NB4 (cell line): ENCODE measurements at regions not wholly inside any gene's neighbourhood (a gene's known extent, or its start where the extent isn't known, plus 50 kb on each side); places are given as distances from the start of the nearest gene placed in this dataset.
A peak's percentile ranks its signal among the peaks of the same experiment; 100 is the strongest.
"Not testable (repeated sequence)": the region's sequence is repeated elsewhere in the genome, so short reads cannot be mapped to it uniquely, and the experiment has no call there.

Experiments used
- DNase-seq: peaks from one replicate; pipeline ENCODE4 v3.0.0; 2010; ENCODE audit warnings: low read depth
- H3K4me3 ChIP-seq: one replicate; pipeline ENCODE4 v1.5.1; 2011; ENCODE audit warnings: mild to moderate bottlenecking, low read depth, low read length, moderate library complexity
- MYC ChIP-seq: IDR thresholded peaks from 2 replicates; pipeline ENCODE4 v1.6.1; 2011; ENCODE audit warnings: low read depth, low read length
- POLR2A ChIP-seq: IDR thresholded peaks from 2 replicates; pipeline ENCODE4 v1.6.1; 2011; ENCODE audit warnings: mild to moderate bottlenecking; ENCODE audit not compliant: insufficient read length; ENCODE audit errors: extremely low read depth
- TF ChIP-seq, protein P1 (sequence below): IDR thresholded peaks from 2 replicates; pipeline ENCODE4 v1.6.1; 2011; ENCODE audit warnings: low read depth, low read length
- TF ChIP-seq, protein P2 (sequence below): IDR thresholded peaks from one replicate; pipeline ENCODE4 v1.5.1; 2012; ENCODE audit warnings: low read depth, low read length

DNA sequence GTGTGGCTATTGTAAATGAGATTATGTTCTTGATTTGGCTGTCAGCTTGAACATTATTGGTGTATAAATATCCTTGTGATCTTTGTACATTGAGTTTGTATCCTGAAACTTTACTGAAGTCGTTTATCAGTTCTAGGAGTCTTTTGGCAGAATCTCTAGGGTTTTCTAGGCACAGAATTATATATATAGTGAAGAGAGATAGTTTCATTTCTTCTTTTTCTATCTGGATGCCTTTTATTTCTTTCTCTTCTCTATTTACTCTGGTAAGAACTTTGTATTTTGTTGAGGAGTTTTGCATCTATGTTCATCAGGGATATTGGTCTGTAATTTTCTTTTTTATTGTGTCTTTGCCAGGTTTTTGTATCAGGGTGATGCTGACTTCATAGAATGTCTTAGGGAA, 589.2 kb upstream of the MAN1A1 start:
- no peak for DNase-seq
- TF ChIP-seq MYC, result no peak
- TF ChIP-seq, protein P1, sequence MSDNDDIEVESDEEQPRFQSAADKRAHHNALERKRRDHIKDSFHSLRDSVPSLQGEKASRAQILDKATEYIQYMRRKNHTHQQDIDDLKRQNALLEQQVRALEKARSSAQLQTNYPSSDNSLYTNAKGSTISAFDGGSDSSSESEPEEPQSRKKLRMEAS, result no peak
- TF ChIP-seq POLR2A, result no peak
- TF ChIP-seq, protein P2, sequence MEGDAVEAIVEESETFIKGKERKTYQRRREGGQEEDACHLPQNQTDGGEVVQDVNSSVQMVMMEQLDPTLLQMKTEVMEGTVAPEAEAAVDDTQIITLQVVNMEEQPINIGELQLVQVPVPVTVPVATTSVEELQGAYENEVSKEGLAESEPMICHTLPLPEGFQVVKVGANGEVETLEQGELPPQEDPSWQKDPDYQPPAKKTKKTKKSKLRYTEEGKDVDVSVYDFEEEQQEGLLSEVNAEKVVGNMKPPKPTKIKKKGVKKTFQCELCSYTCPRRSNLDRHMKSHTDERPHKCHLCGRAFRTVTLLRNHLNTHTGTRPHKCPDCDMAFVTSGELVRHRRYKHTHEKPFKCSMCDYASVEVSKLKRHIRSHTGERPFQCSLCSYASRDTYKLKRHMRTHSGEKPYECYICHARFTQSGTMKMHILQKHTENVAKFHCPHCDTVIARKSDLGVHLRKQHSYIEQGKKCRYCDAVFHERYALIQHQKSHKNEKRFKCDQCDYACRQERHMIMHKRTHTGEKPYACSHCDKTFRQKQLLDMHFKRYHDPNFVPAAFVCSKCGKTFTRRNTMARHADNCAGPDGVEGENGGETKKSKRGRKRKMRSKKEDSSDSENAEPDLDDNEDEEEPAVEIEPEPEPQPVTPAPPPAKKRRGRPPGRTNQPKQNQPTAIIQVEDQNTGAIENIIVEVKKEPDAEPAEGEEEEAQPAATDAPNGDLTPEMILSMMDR, result no peak
- H3K4me3 ChIP-seq, result no peak overlapping the region

DNA sequence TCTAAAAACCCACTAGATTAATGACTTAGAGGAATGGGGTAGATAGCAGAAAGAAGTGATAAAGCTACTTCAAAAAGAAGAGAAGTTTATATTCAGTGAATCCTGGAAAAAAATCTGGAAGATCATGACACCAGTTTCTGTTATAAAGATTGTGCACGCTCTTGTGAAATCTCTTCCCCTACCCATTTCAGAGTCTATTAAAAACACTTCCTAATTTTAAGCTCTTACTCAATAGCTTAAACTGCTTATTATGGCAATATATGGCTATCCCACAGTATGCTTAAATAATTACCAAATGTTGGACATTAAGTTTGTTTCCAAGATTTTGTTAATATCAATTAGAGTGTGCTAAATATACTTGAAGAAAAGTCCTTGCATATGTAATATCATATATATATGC, 585.3 kb upstream of the MAN1A1 start:
- TF ChIP-seq POLR2A, result no peak
- TF ChIP-seq, protein P2, result no peak
- TF ChIP-seq MYC, result no peak
- TF ChIP-seq, protein P1, result no peak
- DNase-seq, result peak; percentile 16
- H3K4me3 ChIP-seq, result no peak overlapping the region

DNA sequence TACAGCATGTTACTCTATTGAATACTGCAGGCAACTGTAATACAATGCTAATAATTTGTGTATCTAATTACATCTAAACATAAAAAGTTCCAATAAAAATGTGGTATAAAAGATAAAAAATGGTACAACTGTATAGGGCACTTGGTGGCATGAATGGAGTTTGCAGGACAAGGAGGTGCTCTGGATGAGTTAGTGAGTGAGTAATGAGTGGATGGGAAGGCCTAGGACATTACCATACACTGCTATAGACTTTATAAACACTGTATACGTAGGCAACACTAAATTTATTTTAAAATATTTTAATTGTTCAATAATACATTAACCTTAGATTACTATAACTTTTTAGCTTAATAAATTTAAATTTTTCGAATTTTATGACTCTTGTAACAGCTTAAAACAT, 579.6 kb upstream of the MAN1A1 start:
- TF ChIP-seq MYC, result no peak
- TF ChIP-seq, protein P2, result no peak
- TF ChIP-seq, protein P1, result no peak
- TF ChIP-seq POLR2A, result no peak
- no peak overlapping the region for H3K4me3 ChIP-seq
- DNase-seq, result no peak

DNA sequence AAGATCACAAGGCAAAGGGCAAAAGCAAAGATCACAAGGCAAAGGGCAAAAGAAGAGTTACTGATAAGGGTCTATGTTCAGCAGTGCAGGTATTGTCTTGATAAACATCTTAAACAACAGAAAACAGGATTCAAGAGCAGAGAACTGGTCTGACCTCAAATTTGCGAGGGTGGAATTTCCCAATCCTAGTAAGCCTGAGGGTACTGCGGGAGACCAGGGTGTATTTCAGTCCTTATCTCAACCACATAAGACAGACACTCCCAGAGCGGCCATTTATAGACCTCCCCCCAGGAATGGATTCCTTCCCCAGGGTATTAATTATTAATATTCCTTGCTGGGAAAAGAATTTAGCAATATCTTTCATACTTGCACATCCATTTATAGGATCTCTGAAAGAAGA, 575.3 kb upstream of the MAN1A1 start:
- DNase-seq, result not testable (repeated sequence)

DNA sequence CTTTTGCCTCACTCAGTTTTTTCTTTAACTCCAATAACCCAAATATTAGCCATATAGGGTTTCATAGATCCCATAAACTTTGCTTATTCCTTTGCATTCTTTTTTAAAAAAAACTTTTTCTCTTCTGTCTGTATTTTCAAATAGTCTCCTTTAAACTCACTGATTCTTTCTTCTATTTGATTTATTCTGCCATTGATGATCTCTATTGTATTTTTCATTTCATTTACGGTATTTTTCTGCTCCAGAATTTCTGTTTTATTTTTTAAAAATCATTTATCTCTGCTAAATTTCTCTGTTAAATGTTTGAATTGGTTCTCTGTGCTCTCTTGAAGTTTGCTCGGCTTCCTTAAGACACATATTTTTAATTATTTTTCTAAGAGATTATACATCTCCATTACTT, 573.3 kb upstream of the MAN1A1 start:
- no peak overlapping the region for H3K4me3 ChIP-seq
- DNase-seq, result no peak
- TF ChIP-seq, protein P1, result no peak
- TF ChIP-seq MYC (no peak), POLR2A (no peak)
- TF ChIP-seq, protein P2, result no peak

More for the DNA sequence above, 575.3 kb upstream of the MAN1A1 start:
- H3K4me3 ChIP-seq, result not testable (repeated sequence)

DNA sequence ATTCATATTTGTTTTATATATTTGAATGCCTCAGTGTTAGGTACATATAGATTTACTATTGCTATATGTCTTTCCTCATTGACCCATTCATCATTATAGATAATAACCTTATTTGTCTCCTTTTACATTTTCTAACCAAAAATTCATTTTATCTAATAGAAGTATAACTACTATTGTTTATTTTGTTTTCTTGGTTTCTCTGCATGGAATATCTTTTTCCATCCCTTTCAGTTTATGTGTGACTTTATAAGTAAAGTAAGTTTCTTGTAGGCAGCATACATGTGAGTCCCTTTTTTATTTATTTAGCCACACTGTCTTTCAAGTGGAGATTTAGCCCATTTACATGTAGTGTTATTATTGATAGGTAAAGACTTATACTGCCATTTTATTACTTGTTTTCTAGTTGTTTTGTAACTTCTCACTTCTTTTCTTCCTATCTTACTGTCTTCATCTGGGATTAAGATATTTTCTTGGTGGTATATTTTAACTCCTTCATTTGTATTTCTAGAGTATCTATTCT, 572.0 kb upstream of the MAN1A1 start:
- no peak for DNase-seq
- TF ChIP-seq, protein P1, result no peak
- TF ChIP-seq MYC (no peak), POLR2A (no peak)
- TF ChIP-seq, protein P2, result no peak

More for the DNA sequence above, 572.0 kb upstream of the MAN1A1 start:
- no peak overlapping the region for H3K4me3 ChIP-seq
